ENCODE measurements at regions not wholly inside any gene's neighbourhood (a gene's known extent, or its start where the extent isn't known, plus 50 kb on each side); places are given as distances from the start of the nearest gene placed in this dataset.
"Not testable (repeated sequence)": the region's sequence is repeated elsewhere in the genome, so short reads cannot be mapped to it uniquely, and the experiment has no call there.

- H3K36me3 ChIP-seq; H3K4me3 ChIP-seq; ATAC-seq; H3K27ac ChIP-seq; intact Hi-C loops (cut with DNase I); H3K27me3 ChIP-seq; DNase-seq; H3K4me1 ChIP-seq: not testable (repeated sequence)
- peaks cover 0 to 54% (median 5%) of the 10 kb centered on the region in 11 donors for H3K9me3 ChIP-seq
- WGBS, 2 donors = 79 to 88% methylated on average over 2 of the region's 2 CpGs
Measured at GRCh38 chr6:60759149-60759825, 1526.7 kb downstream of the KHDRBS2 start.

- not testable (repeated sequence) for H3K27ac ChIP-seq, DNase-seq
Measured at GRCh38 chr6:60758725-60759124, 1527.3 kb downstream of the KHDRBS2 start.

GRCh38 chr6:60754879-60755278 lies 1531.1 kb downstream of the KHDRBS2 start:
- Histone ChIP-seq H3K9me3 (peaks cover 0 to 47% (median 5%) of the 10 kb centered on the region in 11 donors), H3K36me3 (no peaks in the 10 kb centered on the region), H3K4me3 (no peak overlapping the region), H3K27ac (no peak overlapping the region), H3K4me1 (no peaks in the 10 kb centered on the region), H3K27me3 (no peaks in the 10 kb centered on the region)
- no peak for TF ChIP-seq CTCF (IDR thresholded peaks at IDR 0.05)
- DNase-seq (no peak), ATAC-seq (no peak)
- intact Hi-C loops (cut with DNase I) = no loop called here

More at GRCh38 chr6:60758725-60759124, 1527.3 kb downstream of the KHDRBS2 start:
- intact Hi-C loops (cut with DNase I); H3K4me1 ChIP-seq; ATAC-seq; H3K27me3 ChIP-seq; H3K4me3 ChIP-seq; H3K36me3 ChIP-seq: not testable (repeated sequence)
- H3K9me3 ChIP-seq = peaks cover 0 to 56% (median 5%) of the 10 kb centered on the region in 11 donors
- WGBS, 2 donors = 85% methylated on average over 8 to 9 of the region's 9 CpGs

- H3K27me3 ChIP-seq; ATAC-seq; DNase-seq; H3K4me1 ChIP-seq; H3K4me3 ChIP-seq; H3K36me3 ChIP-seq; intact Hi-C loops (cut with DNase I); H3K27ac ChIP-seq: not testable (repeated sequence)
- WGBS, 2 donors = 56 to 69% methylated on average over 7 of the region's 7 CpGs
- peaks cover 0 to 31% (median 0%) of the 10 kb centered on the region in 11 donors for H3K9me3 ChIP-seq
Measured at GRCh38 chr6:60750353-60751081, 1535.5 kb downstream of the KHDRBS2 start.

GRCh38 chr6:60747765-60748556 lies 1538.1 kb downstream of the KHDRBS2 start:
- 39 to 42% methylated on average over 2 of the region's 2 CpGs for WGBS, 2 donors
- intact Hi-C loops (cut with DNase I); DNase-seq; H3K4me3 ChIP-seq; H3K27me3 ChIP-seq; H3K27ac ChIP-seq; ATAC-seq; H3K4me1 ChIP-seq; H3K36me3 ChIP-seq: not testable (repeated sequence)
- H3K9me3 ChIP-seq = peaks cover 0 to 29% (median 0%) of the 10 kb centered on the region in 11 donors

- H3K36me3 ChIP-seq; H3K4me1 ChIP-seq; DNase-seq; H3K27me3 ChIP-seq; H3K4me3 ChIP-seq; H3K9me3 ChIP-seq; ATAC-seq; intact Hi-C loops (cut with DNase I); H3K27ac ChIP-seq: not testable (repeated sequence)
- WGBS, 2 donors = 27 to 30% methylated on average over 2 of the region's 2 CpGs
Measured at GRCh38 chr6:60737764-60738425, 1548.1 kb downstream of the KHDRBS2 start.

- ATAC-seq; H3K9me3 ChIP-seq; H3K4me3 ChIP-seq; DNase-seq; H3K4me1 ChIP-seq; H3K27ac ChIP-seq; intact Hi-C loops (cut with DNase I); H3K36me3 ChIP-seq; H3K27me3 ChIP-seq: not testable (repeated sequence)
- 71 to 72% methylated on average over 6 of the region's 6 CpGs for WGBS, 2 donors
Measured at GRCh38 chr6:60737315-60737714, 1548.7 kb downstream of the KHDRBS2 start.

- H3K9me3 ChIP-seq = peaks cover 0 to 15% (median 0%) of the 10 kb centered on the region in 11 donors
- H3K27ac ChIP-seq; intact Hi-C loops (cut with DNase I); H3K36me3 ChIP-seq; ATAC-seq; H3K4me1 ChIP-seq; H3K4me3 ChIP-seq; DNase-seq; H3K27me3 ChIP-seq: not testable (repeated sequence)
- WGBS, 2 donors = 88 to 92% methylated on average over 5 of the region's 5 CpGs
Measured at GRCh38 chr6:60723935-60724334, 1562.1 kb downstream of the KHDRBS2 start.
